ENCODE measurements at regions not wholly inside any gene's neighbourhood (a gene's known extent, or its start where the extent isn't known, plus 50 kb on each side); places are given as distances from the start of the nearest gene placed in this dataset.

DNA sequence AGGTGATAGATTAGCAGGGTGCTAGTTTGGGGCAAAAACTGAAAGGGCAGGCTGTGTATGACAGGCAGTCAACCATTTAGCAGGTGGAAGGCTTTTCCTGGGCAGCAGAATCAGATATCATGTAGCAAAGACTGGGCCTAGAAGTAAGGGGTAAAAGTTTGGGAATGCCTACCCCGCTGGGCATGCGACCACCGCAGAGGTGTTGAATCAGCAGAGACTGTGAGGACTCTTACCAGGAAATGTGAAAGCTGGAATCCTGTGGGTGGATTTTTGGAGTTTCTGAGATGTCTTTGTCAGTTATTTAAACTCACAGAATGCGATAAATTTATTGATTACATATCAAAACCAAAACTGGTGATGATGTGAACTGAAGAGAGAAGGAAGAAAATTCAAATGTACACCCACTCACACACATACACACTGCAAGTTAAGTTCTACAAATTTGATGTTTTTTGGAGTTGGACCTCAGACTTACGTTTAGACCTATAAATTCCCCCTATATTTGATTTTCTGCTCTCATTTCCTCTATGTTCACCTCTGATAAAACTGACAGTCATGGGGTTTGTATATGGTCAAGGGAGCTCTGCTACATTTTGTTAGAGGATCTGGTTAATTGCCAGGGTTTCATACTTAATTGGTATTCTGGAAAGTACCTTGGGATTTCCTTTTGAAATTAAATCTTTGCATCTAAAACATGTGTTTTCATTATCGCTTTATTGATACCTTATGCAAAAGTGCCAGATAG is 333.6 kb downstream of the CSNK1G3 start:
- DNase-seq: no peak

DNA sequence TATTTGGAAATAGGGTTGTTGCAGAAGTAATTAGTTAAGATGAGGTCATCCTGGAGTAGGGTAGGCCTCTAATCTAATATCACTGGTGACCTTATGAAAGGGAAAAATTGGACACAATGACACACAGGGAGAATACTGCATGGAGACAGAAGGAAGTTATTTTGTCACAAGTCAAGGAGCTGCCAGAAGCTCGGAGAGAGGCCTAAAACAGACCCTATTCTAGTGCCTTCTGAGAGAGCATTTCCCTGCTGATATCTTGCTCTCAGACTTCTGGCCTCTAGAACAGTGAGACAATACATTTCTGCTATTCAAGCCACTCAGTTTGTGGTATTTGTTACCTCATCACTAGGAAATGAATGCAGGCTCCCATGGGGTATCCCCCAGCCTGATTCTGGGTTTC is 332.9 kb downstream of the CSNK1G3 start:
- DNase-seq: no peak

DNA sequence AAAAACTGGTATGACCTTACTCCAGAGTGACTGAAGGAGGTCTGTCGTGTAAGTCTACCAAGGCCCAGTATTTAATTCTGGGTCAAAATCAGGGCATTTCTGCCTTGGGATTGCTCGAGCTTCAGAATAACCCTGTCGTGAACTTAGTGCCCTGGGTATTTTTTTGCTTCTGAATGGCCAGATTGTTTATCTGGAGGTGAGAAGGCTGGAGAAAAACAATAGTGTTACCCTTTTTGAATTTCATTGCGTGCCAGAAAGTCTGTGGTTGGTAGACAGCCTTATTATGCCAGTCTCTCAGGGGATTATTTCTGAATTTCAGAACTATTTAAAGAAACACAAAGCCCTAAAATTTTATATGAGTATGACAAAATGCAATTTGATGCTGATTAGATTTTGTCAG is 323.4 kb downstream of the CSNK1G3 start:
- no peak for DNase-seq

DNA sequence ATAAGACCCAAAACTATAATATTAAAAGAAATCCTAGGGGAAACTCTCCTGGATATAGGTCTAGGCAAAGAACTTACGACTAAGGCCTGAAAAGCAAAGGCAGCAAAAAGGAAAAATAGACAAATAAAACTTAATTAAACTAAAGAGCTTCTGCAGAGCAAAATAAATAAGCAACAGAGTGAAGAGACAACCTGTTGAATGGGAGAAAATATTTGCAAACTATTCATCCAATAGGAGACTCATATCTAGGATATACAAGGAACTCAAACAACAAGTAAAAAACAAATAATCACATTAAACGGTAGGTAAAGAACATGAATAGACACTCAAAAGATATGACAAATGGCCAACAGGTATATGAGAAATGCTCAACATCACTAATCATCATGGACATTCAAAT is 318.6 kb downstream of the CSNK1G3 start:
- no peak for DNase-seq

DNA sequence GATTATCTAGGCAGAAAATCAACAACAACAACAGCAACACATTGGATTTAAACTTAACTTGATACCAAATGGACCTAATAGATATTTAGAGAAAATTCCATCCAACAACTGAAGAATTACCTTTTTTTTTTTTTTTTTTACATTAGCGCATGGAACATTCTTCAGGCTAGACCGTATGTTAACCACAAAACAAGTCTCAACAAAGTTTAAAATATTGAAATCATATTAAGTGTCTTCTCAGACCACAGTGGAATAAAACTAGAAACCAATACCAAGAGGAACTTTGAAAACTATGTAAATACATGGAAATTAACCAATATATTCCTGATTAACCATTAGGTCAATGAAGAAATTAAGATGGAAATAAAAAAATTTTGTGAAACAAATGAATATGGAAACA is 315.8 kb downstream of the CSNK1G3 start:
- no peak for DNase-seq

DNA sequence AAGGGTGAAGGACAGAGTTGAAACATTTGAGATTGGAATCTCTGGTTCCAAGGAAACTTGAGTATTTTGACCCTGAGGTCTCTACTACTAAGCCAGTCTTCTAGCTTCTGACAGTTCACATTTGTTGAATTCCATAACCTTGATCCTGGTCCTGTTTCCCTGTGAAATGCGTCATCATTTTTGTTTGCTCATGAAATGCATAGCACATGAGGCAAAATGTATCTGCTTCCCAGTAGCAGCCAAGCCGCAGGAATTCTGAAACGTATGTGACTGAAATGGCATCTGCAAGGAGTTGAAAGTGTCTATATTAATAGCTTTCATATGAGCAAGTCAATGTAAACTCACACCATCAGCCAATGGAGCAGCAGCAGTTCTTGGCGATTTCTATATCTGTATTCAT is 307.9 kb downstream of the CSNK1G3 start:
- no peak for DNase-seq

DNA sequence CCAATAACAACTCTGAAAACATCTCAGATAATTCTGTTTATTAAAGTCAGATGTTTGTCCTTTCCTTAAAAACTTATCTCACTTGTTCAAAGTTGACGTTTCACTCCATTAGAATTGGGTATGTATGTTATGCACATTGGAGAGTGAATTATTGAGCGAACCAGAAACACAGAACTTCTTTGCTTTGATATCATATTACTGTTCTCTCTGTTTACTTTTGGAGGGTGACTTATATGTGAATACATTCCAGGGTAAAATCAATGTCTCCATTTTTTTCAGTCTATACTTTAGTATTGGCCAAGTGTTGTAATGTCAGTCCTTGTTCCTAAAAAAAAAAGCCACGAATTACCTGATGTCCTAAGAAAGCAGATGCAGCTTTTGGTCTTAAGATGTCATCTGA is 307.4 kb downstream of the CSNK1G3 start:
- DNase-seq: no peak

DNA sequence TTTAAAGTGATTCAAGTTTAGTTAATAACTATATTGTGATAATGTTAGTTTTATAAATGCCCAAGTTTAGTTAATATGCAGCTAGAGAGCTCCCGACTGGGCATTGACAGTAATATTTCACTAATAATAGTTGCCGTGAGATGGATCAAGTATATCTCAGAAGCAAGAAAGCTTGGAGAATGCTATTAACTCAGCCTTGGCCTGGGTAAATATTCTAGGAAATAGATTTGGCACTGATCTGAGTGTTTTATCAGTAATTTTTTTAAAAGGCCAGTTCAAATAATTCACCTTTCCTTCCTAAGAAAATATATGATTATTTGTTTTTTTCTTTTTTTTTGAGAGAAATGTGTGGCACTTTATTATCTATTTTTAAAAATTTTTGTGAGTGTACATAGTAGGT is 305.3 kb downstream of the CSNK1G3 start:
- no peak for DNase-seq

DNA sequence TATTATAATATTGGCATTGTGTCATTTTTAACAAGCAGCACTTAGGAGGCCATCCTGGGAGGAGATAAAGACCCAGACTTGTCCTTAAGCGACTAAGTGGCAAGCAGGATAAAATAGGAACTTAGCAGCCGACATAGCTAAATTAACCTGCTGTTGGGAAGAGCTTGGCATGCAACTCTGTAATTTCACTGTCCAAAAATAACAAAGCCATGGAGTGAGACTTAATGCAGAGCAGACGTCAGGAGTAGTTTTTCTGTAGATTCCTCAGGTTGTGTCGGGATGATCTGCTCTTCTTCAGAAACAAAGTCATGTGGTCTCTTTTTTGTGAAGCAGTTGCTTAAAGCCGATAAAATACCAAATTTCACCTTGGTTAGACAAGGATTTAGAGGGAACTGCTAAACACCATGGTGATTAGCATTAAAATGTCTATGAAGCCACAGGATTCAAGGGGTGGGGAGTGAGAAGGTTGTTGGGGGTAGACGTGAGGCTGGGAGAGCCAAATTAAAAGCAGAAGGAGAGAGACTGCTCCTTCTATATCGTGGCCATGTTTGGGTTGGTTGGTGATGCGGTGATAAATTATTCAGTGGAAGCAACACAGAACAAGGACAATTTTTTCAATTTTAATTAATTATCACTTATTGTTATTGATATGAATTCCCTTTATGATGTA is 303.0 kb downstream of the CSNK1G3 start:
- DNase-seq: no peak

DNA sequence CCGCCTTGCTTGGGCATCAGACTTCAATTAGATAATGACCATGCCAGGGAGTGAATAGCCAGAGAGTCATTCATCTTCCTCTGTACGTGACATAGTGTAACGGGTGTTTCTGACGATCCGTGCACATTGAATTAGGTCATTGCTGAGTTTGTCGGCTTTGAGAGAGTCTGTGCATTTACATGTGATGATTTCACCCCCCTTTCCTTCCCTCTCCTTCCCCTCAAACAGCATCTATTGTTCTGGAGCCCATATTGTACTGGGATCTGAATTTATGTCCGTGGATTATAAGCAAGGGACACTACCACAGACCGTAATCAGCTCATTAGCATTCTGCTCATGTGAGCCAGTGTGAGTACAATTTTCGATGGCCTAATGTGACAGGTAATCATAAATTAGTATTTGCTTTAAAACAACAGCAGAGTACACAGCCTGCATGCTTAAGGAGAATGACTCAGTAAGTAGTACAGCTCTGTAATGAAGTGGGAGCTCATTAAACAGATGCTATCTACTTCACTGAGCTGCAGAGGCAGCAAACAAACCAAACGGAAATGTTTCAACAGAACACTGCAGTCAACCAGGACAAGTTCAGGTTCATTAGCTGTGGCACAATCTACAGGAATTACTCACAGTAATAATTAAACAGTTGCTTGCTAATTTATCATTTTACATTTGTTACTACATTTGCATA is 302.1 kb downstream of the CSNK1G3 start:
- DNase-seq: peak; percentile 10

DNA sequence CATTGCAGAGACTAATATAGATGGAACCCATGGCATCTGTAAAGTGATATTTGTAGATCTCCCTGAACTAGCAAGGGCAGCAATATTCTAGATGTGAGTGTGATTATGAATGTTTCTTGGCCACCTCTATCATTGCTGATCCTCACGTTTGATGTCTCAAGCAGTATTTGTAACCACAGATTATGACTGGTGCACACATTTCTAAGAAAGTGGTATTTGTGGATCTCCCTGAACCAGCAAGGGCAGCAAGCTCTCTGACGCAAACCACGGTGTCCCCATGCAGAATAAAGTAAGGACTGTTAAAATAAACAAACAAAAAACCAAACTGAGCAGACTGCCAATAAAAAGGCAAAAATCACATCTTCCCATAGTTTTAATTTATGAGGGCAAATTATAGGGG is 301.3 kb downstream of the CSNK1G3 start:
- peak; percentile 28 for DNase-seq

DNA sequence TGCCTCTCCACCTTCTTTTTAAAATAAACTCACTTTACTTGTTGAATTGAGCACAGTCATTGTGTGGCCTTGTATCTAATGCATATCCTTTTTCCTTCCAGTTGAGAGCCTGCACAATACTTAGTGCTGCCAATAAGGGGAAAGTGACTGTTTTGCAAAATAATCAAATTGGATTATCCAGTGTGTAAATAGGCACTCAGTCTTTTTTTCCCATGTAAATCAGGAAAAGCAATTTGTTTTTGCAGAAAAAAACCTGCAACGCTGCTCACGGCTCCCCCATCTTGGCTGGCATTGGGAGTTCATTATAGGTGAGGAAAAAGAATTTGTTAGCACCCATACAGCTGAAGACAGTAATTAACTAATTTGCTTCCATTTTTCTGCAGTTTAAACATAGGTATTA is 299.9 kb downstream of the CSNK1G3 start:
- DNase-seq: no peak

DNA sequence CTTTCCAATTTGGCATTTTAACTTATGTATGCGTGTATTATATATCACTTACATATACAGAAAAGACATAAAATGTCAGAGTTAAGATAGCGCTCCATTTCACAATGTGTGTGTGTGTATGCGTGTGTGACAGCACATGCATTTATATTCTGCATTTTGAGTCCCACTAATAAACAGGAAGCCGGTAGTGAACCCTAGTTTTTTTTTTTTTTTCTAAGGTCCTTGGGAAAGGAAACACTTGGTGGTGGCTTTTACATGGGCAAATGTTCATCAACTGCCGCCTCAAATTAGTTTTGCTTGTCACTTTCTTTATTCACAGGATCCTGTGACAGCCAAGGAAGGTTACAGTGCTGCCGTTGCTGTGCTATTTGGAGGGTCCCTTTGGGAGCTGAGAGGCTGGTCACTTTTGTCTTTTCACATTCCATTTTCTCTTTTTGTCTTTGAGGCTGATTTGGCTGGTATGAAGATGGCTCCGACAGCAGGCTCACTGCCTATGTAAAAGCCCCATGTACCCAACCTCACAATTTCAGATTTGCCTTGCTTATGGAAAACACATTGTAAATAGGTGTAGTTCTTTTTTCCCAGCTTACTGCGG is 298.9 kb downstream of the CSNK1G3 start:
- no peak for DNase-seq

DNA sequence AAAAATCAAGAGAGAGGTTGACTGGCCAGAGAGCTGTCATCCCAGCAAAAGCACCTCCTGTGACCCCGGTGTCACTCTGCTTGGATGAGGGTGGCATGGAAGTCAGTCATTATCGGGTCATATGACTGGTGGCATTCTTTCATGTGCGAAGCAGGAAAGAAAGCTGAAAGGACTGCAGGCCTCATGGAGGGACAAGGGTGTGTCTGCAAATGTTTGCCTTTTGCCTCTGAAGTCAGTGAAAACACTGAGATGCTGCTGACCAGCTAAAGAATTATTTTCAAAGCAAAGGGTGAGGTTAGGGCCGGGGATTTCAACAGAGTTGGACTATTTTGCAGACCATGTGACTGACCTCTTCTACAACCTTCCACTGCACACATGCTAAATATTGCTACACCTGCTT is 298.3 kb downstream of the CSNK1G3 start:
- no peak for DNase-seq

DNA sequence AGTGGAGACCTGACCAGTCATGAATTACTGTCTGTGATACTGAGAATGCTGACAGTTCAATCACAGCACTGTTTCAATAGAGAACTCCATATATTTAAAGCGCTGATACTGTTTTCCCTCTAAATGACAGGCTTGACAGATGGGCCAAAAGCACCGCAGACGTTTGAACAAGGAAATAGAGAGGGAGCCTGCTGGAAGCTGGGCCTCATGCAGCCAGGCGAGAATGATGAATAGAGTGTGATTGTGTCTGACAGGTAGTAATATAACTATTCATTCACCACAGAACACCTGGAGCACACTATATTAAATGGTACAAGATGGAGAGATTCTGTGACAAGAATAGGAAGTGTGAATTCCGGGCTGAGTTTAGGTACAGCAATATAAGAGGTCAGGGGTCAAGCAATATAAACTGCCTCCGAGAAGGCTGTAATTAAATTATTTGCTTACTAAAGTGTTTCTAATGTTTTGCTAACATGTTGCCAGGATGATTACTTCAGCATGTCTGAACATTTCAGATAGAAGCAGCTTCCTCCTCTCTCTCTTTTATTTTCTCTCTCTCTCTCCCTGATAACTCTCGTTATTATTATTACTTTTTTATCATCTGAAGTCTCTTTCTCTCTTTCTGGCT is 297.7 kb downstream of the CSNK1G3 start:
- DNase-seq: no peak

DNA sequence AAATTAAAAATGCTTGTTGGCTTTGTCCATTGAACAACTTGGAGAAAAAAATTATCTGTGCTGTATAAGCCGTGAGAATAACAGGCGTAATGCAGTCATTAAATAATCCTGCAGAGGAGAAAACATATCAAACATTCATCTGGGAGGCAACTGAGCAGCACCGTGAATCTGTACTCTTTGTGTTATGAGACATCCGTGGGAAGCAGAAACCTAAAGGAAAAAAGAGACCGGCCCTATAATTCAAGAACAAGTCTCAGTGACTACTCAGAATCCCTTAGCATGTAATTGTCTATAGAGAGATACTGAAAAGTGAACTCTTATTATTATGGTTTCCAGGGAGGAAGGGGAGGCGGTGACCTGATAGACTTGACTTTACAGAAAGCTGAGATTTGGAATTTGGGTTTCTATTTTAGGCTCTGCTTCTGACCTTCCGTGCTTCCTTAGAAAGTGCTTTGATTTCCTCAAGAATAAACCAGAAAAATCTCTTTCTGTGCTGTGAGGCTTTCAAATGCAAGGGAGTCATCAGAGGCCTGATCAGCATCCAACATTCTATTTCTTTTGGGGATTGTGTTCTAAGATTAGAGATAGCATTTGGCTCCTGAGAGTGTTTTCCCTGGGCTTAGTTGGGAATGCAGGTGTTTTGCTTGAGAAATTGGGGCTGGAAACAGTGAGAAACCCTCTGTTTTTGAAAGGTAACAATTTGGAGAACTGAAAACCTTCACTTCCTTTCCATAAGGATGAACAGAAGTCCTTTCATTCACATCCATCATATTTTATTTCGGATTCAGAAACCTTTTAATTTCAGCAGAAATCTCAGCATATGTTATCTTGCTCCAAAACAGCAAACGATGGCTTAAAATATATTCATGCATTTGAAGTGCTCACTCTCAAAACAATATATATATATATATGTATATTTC is 296.7 kb downstream of the CSNK1G3 start:
- DNase-seq: no peak

DNA sequence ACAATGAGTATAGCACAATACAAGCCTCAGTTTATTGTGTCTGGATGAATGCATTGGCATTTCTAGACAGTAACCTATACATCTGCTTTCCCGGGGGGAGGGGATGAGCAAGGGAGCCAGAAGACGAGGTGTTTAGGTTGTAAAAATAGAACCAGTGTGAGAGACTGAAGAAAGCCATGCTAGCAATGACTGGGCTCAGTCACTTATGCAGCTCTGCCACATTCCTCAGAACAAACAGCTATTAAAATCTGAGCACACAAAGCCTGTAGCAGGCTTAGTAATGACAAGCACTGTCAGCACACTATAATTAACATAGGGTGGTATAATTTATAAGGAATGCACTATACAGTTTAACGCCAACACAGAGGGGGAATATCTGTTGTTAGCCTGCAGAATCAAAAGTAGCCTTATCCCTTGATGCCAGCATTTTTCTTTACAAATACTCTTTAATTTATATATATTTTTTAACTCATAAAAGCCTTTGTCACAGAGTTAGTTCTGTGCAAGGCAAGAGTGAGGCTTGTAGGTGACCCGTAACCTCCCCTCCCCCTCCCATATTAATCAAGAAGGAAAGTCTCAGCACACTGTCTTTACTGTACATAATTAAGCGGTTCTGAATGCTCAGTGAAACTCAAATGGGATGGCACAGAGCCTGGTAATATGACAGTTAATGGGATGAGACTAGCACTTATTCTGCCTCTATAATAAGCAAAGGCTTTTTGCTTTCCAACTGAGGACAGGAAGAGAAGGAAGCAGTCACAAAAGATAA is 295.4 kb downstream of the CSNK1G3 start:
- DNase-seq: no peak

DNA sequence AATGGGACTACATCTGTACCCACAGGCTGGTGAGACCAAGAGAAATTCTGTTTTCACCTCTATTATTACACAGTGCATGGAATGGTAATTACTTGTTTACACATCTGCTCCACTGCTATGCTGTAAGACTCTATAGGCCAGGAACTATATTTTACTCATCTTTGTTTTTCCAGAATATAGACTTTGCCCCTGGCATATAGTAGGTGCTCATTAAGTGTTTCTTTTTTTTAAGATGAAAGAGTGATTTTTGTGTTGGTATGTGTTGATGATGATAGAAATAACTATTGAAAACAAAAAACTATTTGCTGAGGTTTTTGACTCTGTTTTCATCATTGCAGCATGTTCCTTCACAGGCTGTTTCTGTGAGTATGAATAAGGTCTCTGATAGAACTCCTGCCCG is 294.7 kb downstream of the CSNK1G3 start:
- no peak for DNase-seq

DNA sequence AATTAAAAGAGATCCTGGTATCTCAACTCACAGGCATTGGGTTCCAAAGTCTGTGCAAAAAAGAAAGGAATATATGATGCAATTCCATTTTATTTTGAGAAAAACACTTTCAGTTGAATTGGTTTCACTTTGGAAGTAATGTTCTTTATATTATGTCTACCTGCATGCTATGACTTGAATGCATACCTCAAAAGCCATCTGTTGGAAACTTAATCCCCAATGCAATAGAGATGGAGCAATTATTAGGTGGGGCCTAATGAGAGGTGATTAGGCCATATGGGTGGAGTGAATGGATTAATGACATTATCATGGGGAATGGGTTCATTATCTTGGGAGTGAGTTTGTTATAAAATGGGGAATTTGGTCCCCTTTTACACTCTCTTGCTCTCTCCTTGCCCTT is 293.3 kb downstream of the CSNK1G3 start:
- no peak for DNase-seq

DNA sequence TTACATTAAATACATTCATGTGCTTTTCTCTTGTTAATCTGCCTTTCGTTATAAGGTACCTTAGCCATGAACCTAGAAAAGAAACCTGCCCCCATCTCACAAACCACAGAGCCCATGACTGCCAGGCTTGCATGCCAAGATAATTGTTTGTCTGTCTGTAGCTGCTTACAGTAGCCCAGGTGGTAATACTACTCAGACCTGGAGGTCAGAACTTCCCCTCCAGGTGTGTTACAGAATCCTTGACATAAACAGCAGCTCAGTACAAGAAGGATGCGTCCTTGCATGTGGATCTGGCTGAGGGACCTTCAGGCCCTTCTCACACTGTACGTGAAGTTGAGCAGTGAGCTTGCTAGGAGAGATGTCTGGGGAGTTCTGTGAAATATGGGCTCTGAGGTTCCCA is 291.4 kb downstream of the CSNK1G3 start:
- DNase-seq: no peak

DNA sequence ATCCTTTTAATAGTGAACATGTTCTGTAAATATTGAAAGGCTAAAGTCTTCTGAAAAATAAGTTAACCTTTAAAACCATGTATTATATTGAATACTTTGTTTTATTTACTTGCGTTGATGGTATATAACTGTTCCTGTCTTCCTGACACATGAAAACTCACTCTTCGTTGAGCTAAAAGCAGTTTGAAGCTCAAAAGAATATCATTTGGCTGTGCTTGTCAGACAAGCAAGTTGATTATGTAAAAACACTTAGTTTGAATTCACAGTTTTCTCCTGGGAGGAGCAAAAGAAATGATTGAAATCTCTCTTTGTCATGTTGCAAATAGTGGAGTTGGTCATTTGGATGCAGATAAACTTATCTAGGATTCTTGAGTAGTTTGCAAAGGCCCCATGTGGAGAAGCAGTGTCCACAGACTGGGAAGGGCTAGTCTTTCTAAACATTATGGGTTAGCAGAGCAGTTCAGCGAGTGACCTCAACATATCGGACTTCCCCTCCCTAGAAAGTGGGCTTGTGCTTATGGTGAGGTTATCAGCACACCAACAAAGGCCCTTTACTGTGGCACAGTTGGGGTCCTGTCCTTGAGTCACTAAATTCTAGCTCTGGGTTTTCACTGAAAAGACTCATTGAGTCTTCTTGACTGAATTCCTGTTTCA is 290.4 kb downstream of the CSNK1G3 start:
- DNase-seq: no peak
